Type B pancreatic cell (in vitro differentiated cells): ENCODE measurements at regions not wholly inside any gene's neighbourhood (a gene's known extent, or its start where the extent isn't known, plus 50 kb on each side); places are given as distances from the start of the nearest gene placed in this dataset.

Experiments used
- DNase-seq: peaks from one replicate; pipeline ENCODE4 v3.0.0; 2021; ENCODE audit warnings: mixed read lengths; ENCODE audit not compliant: unreplicated experiment; ENCODE audit errors: extremely low spot score
- H3K27ac Mint-ChIP-seq: 2 replicates; pipeline ENCODE4 v1.8.0; 2021; ENCODE audit warnings: mild to moderate bottlenecking, mixed read lengths
- H3K27me3 Mint-ChIP-seq: 2 replicates; pipeline ENCODE4 v1.8.0; 2021; ENCODE audit warnings: mixed read lengths
- H3K36me3 Mint-ChIP-seq: 2 replicates; pipeline ENCODE4 v1.8.0; 2021; ENCODE audit warnings: mixed read lengths
- H3K4me1 Mint-ChIP-seq: one replicate; pipeline ENCODE4 v1.8.0; 2021; ENCODE audit warnings: mixed read lengths; ENCODE audit not compliant: unreplicated experiment
- H3K4me3 Mint-ChIP-seq: 2 replicates; pipeline ENCODE4 v1.8.0; 2021; ENCODE audit warnings: mild to moderate bottlenecking, mixed read lengths
- H3K9me3 Mint-ChIP-seq: 2 replicates; pipeline ENCODE4 v1.8.0; 2021; ENCODE audit warnings: mixed read lengths
- CTCF ChIP-seq: fragments of 200-600 bp; sonication (generic); conservative IDR thresholded peaks from 2 replicates; pipeline ENCODE4 v1.5.0; 2021; ENCODE audit warnings: antibody characterized with exemption, mild to moderate bottlenecking

GRCh38 chr10:33386926-33387325 is 52.5 kb upstream of the NRP1 start:
- H3K4me1 Mint-ChIP-seq: peaks cover 18% of the 10 kb centered on the region
- peaks cover 11% of the 10 kb centered on the region for H3K27me3 Mint-ChIP-seq
- H3K27ac Mint-ChIP-seq: peak overlapping the region; percentile 10
- no peak for DNase-seq
- no peak overlapping the region for H3K4me3 Mint-ChIP-seq
- no peaks in the 10 kb centered on the region for H3K36me3 Mint-ChIP-seq
- H3K9me3 Mint-ChIP-seq: peaks cover 5% of the 10 kb centered on the region
- TF ChIP-seq CTCF: no peak

GRCh38 chr10:33385686-33386085 is 51.2 kb upstream of the NRP1 start:
- Mint-ChIP-seq H3K27ac (no peak overlapping the region), H3K36me3 (no peaks in the 10 kb centered on the region), H3K27me3 (peaks cover 9% of the 10 kb centered on the region), H3K4me1 (peaks cover 26% of the 10 kb centered on the region), H3K9me3 (peaks cover 5% of the 10 kb centered on the region), H3K4me3 (no peak overlapping the region)
- TF ChIP-seq CTCF: no peak
- DNase-seq: no peak

- H3K4me1 Mint-ChIP-seq: peaks cover 26% of the 10 kb centered on the region
- peaks cover 7% of the 10 kb centered on the region for H3K27me3 Mint-ChIP-seq
- H3K36me3 Mint-ChIP-seq: no peaks in the 10 kb centered on the region
- H3K27ac Mint-ChIP-seq: no peak overlapping the region
- DNase-seq: no peak
- no peak overlapping the region for H3K4me3 Mint-ChIP-seq
- H3K9me3 Mint-ChIP-seq: peaks cover 5% of the 10 kb centered on the region
- TF ChIP-seq CTCF: no peak
These were observed 50.5 kb upstream of the NRP1 start for GRCh38 chr10:33385015-33385414.
